Neuronal stem cell (in vitro differentiated cells): ENCODE measurements at regions not wholly inside any gene's neighbourhood (a gene's known extent, or its start where the extent isn't known, plus 50 kb on each side); places are given as distances from the start of the nearest gene placed in this dataset.
A peak's percentile ranks its signal among the peaks of the same experiment; 100 is the strongest.

Source experiments
- DNase-seq: peaks from one replicate; pipeline ENCODE4 v3.0.0-alpha.2; 2013; ENCODE audit warnings: low spot score
- H2AFZ ChIP-seq: one replicate; pipeline ENCODE4 v1.6.1; 2013; ENCODE audit warnings: mild to moderate bottlenecking, low read length, inconsistent platforms
- H2AK5ac ChIP-seq: 2 replicates; pipeline ENCODE4 v1.6.1; 2013; ENCODE audit warnings: low read depth, mild to moderate bottlenecking, inconsistent platforms, low read length, moderate library complexity, mixed read lengths
- H2BK120ac ChIP-seq: 2 replicates; pipeline ENCODE4 v1.6.1; 2013; ENCODE audit warnings: low read depth, mild to moderate bottlenecking, inconsistent platforms, low read length, moderate library complexity, mixed read lengths
- H2BK12ac ChIP-seq: one replicate; pipeline ENCODE4 v1.6.1; 2013; ENCODE audit warnings: low read length, inconsistent platforms
- H2BK15ac ChIP-seq: 2 replicates; pipeline ENCODE4 v1.6.1; 2013; ENCODE audit warnings: mild to moderate bottlenecking, low read length, inconsistent platforms, mixed read lengths
- H2BK5ac ChIP-seq: one replicate; pipeline ENCODE4 v1.6.1; 2013; ENCODE audit warnings: inconsistent platforms, mild to moderate bottlenecking, low read length, moderate library complexity
- H3K14ac ChIP-seq: one replicate; pipeline ENCODE4 v1.6.1; 2013; ENCODE audit warnings: low read length, inconsistent platforms
- H3K18ac ChIP-seq: 2 replicates; pipeline ENCODE4 v1.6.1; 2013; ENCODE audit warnings: low read length, inconsistent platforms
- H3K23ac ChIP-seq: 2 replicates; pipeline ENCODE4 v1.6.1; 2013; ENCODE audit warnings: low read depth, mild to moderate bottlenecking, mixed read lengths, low read length, inconsistent platforms; ENCODE audit not compliant: poor library complexity
- H3K27ac ChIP-seq: replicated peaks from 3 replicates; pipeline ENCODE4 v1.5.1; 2013; ENCODE audit warnings: low read length, inconsistent platforms
- H3K27me3 ChIP-seq, 3 experiments: 2 replicates each; pipeline ENCODE4 v1.6.1; 2013; ENCODE audit warnings: low read length in 3 of 3, mild to moderate bottlenecking in 2 of 3, inconsistent platforms in 1 of 3, low read depth in 1 of 3, mixed read lengths in 1 of 3, moderate library complexity in 1 of 3; ENCODE audit not compliant: control insufficient read depth in 3 of 3, insufficient read depth in 3 of 3
- H3K36me3 ChIP-seq, 2 donors: replicated peaks in 1 of 2; 2 replicates each; pipeline ENCODE4 v1.6.1; 2013; ENCODE audit warnings: low read length in 2 of 2; ENCODE audit not compliant: control insufficient read depth in 2 of 2, insufficient read depth in 2 of 2
- H3K4ac ChIP-seq: 2 replicates; pipeline ENCODE4 v1.6.1; 2013; ENCODE audit warnings: inconsistent platforms, mild to moderate bottlenecking, low read length, moderate library complexity
- H3K4me1 ChIP-seq, 2 donors: 1 replicate in 1 of 2; 2 replicates in 1 of 2; pipeline ENCODE4 v1.6.1; 2013; ENCODE audit warnings: low read length in 2 of 2, low read depth in 1 of 2; ENCODE audit not compliant: control insufficient read depth in 2 of 2, insufficient read depth in 1 of 2
- H3K4me2 ChIP-seq: one replicate; pipeline ENCODE4 v1.6.1; 2013; ENCODE audit warnings: mild to moderate bottlenecking, low read length, inconsistent platforms; ENCODE audit not compliant: insufficient read depth, poor library complexity, severe bottlenecking
- H3K4me3 ChIP-seq, 2 donors: 2 replicates each; pipeline ENCODE4 v1.5.1; 2013; ENCODE audit warnings: low read length in 2 of 2, mild to moderate bottlenecking in 2 of 2, inconsistent platforms in 1 of 2, moderate library complexity in 1 of 2
- H3K79me1 ChIP-seq: one replicate; pipeline ENCODE4 v1.6.1; 2013; ENCODE audit warnings: low read depth, mild to moderate bottlenecking, inconsistent platforms, low read length, moderate library complexity
- H3K9ac ChIP-seq: one replicate; pipeline ENCODE4 v1.6.1; 2013; ENCODE audit warnings: mild to moderate bottlenecking, low read depth, low read length, inconsistent platforms; ENCODE audit not compliant: poor library complexity
- H3K9me3 ChIP-seq, 2 donors: replicated peaks in 1 of 2; 2 replicates each; pipeline versions ENCODE3 to v1.6.1; 2013; ENCODE audit warnings: low read length in 2 of 2, mild to moderate bottlenecking in 2 of 2, inconsistent platforms in 1 of 2, low read depth in 1 of 2, mixed read lengths in 1 of 2, moderate library complexity in 1 of 2; ENCODE audit not compliant: control insufficient read depth in 2 of 2, insufficient read depth in 1 of 2
- H4K8ac ChIP-seq: one replicate; pipeline ENCODE4 v1.6.1; 2013; ENCODE audit warnings: low read depth, mild to moderate bottlenecking, inconsistent platforms, low read length, moderate library complexity
- H4K91ac ChIP-seq: one replicate; pipeline ENCODE4 v1.6.1; 2013; ENCODE audit warnings: low read length, low read depth, mild to moderate bottlenecking, inconsistent platforms; ENCODE audit not compliant: poor library complexity
- WGBS, 2 donors: extraction: QIAGEN DNeasy Blood & Tissue Kit; methylation state at CpG; one replicate each; pipeline ENCODE4 v1.1.7; 2013; ENCODE audit warnings: missing lambda C conversion rate in 2 of 2, mixed read lengths in 1 of 2; ENCODE audit not compliant: insufficient read length in 2 of 2, insufficient replicate concordance in 1 of 2; ENCODE audit errors: extremely low coverage in 2 of 2; 5-methylcytosine and 5-hydroxymethylcytosine counted together

DNA sequence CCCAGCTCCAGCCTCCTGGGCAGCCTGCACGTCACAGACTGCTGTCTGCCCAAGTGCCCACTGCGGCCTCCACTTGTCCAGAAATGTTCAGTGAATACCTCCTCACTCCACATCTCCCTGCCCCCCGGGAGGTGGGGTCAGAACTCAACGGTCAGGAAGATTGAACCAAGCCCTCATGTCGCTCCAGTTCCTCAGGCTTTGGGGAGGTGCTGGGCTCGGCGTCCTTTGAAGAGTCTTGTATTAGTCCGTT is 82.4 kb upstream of the LRPAP1 start:
- Histone ChIP-seq H3K27me3 (no peaks in the 10 kb centered on the region), H2AK5ac (no peak overlapping the region), H3K9ac (no peak overlapping the region), H2BK12ac (no peak overlapping the region), H3K79me1 (peaks cover 2% of the 10 kb centered on the region), H3K36me3 (no peaks in the 10 kb centered on the region), H2BK120ac (no peak overlapping the region), H3K23ac (no peak overlapping the region), H4K91ac (no peak overlapping the region), H3K4me1 (peaks cover 0 to 16% of the 10 kb centered on the region in 2 donors), H3K4ac (no peak overlapping the region), H3K9me3 (no peaks in the 10 kb centered on the region), H3K18ac (peak overlapping the region; percentile 85), H4K8ac (no peak overlapping the region), H3K27ac (no peak overlapping the region), H2BK15ac (peak overlapping the region; percentile 83), H2AFZ (no peak overlapping the region), H3K4me2 (no peak overlapping the region), H3K14ac (no peak overlapping the region), H3K4me3 (no peak overlapping the region), H2BK5ac (peak overlapping the region; percentile 94)
- WGBS, 2 donors, result no CpG with 5 or more reads among the region's 8 CpGs
- no peak for DNase-seq

DNA sequence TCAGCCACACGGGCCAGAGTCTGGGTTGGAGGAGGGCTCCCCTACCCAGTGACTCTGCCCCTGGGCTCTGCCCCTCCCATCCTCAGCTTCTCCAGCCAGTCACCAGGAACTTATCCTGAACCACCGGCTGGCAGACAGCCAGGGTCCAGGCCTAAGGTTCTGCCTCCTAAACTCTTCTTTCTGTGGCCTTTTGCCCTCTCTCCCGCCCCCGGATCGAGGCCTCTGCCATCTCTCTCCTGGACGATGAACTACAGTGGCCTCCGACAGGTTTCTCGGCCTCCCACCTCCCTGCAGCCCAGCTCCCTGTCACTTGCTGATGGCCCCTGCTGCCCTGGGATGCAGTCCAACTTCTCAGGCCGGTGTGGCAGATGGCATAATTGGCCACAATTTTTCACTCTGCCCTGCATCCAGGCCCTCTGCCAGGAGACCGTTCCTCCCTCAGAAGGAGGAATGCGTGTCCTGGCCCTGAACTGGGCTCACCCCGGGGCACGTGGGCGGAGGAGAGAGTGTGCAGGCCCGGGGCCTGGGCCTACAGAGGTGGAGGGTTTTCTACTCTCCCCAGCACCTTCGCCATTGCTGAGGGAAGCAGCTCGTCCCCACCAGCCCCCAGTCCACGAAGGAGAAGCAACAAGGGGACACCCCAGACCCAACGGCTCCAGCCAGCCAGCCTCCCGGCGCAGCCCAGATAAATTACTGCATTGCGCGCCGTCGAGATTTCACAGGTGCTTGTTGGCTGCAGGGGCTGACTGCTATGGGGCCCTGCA is 81.9 kb upstream of the LRPAP1 start:
- H4K8ac ChIP-seq, result peak overlapping the region; percentile 98
- DNase-seq, result no peak
- no peak overlapping the region for H2AFZ ChIP-seq

DNA sequence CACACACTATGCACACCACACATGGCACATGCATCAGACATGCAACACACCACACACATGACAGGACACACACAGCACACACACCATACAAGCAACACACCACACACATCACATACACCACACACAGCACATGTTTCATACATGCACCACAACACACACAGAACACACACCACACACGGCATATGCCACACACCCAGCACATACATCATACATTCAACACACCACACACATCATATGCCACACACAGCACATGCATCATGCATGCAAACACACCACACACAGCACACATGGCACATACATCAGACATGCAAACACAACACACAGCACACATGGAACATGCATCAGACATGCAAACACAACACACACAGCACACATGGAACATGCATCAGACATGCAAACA is 80.7 kb upstream of the LRPAP1 start:
- no peak overlapping the region for H2BK12ac ChIP-seq
- no peaks in the 10 kb centered on the region for H3K27me3 ChIP-seq
- H3K4me1 ChIP-seq, result peaks cover 0 to 16% of the 10 kb centered on the region in 2 donors
- WGBS, 2 donors, result no CpG with 5 or more reads among the region's 1 CpG
- DNase-seq, result no peak
- H2BK15ac ChIP-seq, result peak overlapping the region; percentile 1
- H3K36me3 ChIP-seq, result no peaks in the 10 kb centered on the region
- no peak overlapping the region for H3K4ac ChIP-seq
- no peak overlapping the region for H2BK120ac ChIP-seq
- H2AFZ ChIP-seq, result no peak overlapping the region
- peak overlapping the region; percentile 22 for H3K9ac ChIP-seq
- H2AK5ac ChIP-seq, result peak overlapping the region; percentile 68
- peak overlapping the region; percentile 17 for H3K14ac ChIP-seq
- H3K23ac ChIP-seq, result no peak overlapping the region
- no peak overlapping the region for H4K8ac ChIP-seq
- H3K79me1 ChIP-seq, result peaks cover 2% of the 10 kb centered on the region
- H4K91ac ChIP-seq, result no peak overlapping the region
- peak overlapping the region; percentile 67 for H3K18ac ChIP-seq
- peak overlapping the region in 1 of 2 donors; percentile 72 for H3K4me3 ChIP-seq
- no peak overlapping the region for H2BK5ac ChIP-seq
- H3K27ac ChIP-seq, result no peak overlapping the region
- H3K4me2 ChIP-seq, result no peak overlapping the region
- H3K9me3 ChIP-seq, result no peaks in the 10 kb centered on the region

More for the DNA sequence above, 81.9 kb upstream of the LRPAP1 start:
- H2AK5ac ChIP-seq, result peak overlapping the region; percentile 32
- peak overlapping the region; percentile 18 for H3K27ac ChIP-seq
- no peak overlapping the region for H3K23ac ChIP-seq
- peak overlapping the region; percentile 97 for H3K14ac ChIP-seq
- H3K36me3 ChIP-seq, result no peaks in the 10 kb centered on the region
- H3K9me3 ChIP-seq, result no peaks in the 10 kb centered on the region
- H2BK5ac ChIP-seq, result peak overlapping the region; percentile 94
- peak overlapping the region; percentile 85 for H3K18ac ChIP-seq
- H3K9ac ChIP-seq, result peak overlapping the region; percentile 30
- H3K4ac ChIP-seq, result peak overlapping the region; percentile 67
- peak overlapping the region; percentile 83 for H2BK15ac ChIP-seq
- H3K4me3 ChIP-seq, result no peak overlapping the region
- H4K91ac ChIP-seq, result peak overlapping the region; percentile 68
- H3K4me2 ChIP-seq, result no peak overlapping the region
- H3K79me1 ChIP-seq, result peaks cover 2% of the 10 kb centered on the region
- H2BK120ac ChIP-seq, result peak overlapping the region; percentile 22
- no CpG with 5 or more reads among the region's 25 CpGs for WGBS, 2 donors
- H2BK12ac ChIP-seq, result peak overlapping the region; percentile 94
- H3K4me1 ChIP-seq, result peaks cover 0 to 16% of the 10 kb centered on the region in 2 donors
- H3K27me3 ChIP-seq, result no peaks in the 10 kb centered on the region

DNA sequence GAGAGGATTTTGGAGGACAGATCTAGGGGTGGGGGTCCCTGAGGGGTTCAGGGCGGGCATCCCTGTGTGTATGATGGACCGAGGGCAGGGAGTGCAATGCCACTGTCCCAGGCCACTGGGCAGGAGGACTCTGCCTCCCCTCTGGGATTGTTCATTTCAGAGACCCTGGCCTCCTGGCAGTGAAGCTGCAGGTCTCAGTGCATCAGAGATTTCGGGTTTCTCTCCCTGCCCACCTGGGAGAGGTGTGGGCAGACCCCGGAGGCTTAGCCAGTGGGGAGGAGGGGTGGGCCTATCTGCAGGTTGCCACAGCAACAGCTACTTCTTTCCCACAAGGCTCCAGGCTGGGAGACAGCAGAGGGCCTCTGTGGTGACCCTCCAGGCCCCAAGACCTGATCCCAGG is 80.1 kb upstream of the LRPAP1 start:
- Histone ChIP-seq H3K9me3 (no peaks in the 10 kb centered on the region), H3K27me3 (no peaks in the 10 kb centered on the region), H3K23ac (no peak overlapping the region), H3K4ac (no peak overlapping the region), H2BK12ac (no peak overlapping the region), H3K4me3 (no peak overlapping the region), H2BK5ac (peak overlapping the region; percentile 32), H4K8ac (no peak overlapping the region), H3K18ac (peak overlapping the region; percentile 19), H2BK120ac (no peak overlapping the region), H3K9ac (no peak overlapping the region), H2AK5ac (peak overlapping the region; percentile 68), H3K36me3 (no peaks in the 10 kb centered on the region), H3K4me1 (peaks cover 0 to 16% of the 10 kb centered on the region in 2 donors), H3K27ac (no peak overlapping the region), H2AFZ (no peak overlapping the region), H4K91ac (no peak overlapping the region), H3K4me2 (no peak overlapping the region), H3K79me1 (peaks cover 2% of the 10 kb centered on the region), H3K14ac (no peak overlapping the region), H2BK15ac (peak overlapping the region; percentile 1)
- WGBS, 2 donors, result no CpG with 5 or more reads among the region's 4 CpGs
- no peak for DNase-seq
